GM18507 (cell line): ENCODE measurements at regions not wholly inside any gene's neighbourhood (a gene's known extent, or its start where the extent isn't known, plus 50 kb on each side); places are given as distances from the start of the nearest gene placed in this dataset.

Experiments used
- DNase-seq: peaks from one replicate; pipeline ENCODE4 v3.0.0; 2011; ENCODE audit warnings: low read depth; ENCODE audit not compliant: insufficient read length; ENCODE audit errors: extremely low spot score
- FAIRE-seq: peaks from 2 replicates; lab custom pipeline; 2011; peaks lifted over from hg19 to GRCh38; lab: Jason Lieb, UNC

GRCh38 chr2:104420420-104420819 lies 433.5 kb upstream of the POU3F3 start:
- FAIRE-seq (no peak), DNase-seq (no peak)

- DNase-seq (no peak), FAIRE-seq (no peak)
Observed at GRCh38 chr2:104420953-104421352, 433.0 kb upstream of the POU3F3 start.

GRCh38 chr2:104425850-104426595 lies 427.9 kb upstream of the POU3F3 start:
- FAIRE-seq: no peak
- no peak for DNase-seq

GRCh38 chr2:104428155-104428554 lies 425.8 kb upstream of the POU3F3 start:
- no peak for DNase-seq
- no peak for FAIRE-seq

GRCh38 chr2:104429639-104430358 lies 424.1 kb upstream of the POU3F3 start:
- DNase-seq (no peak), FAIRE-seq (no peak)

- DNase-seq (no peak), FAIRE-seq (no peak)
Observed at GRCh38 chr2:104430359-104430740, 423.6 kb upstream of the POU3F3 start.

- DNase-seq (no peak), FAIRE-seq (no peak)
Observed at GRCh38 chr2:104430852-104431251, 423.1 kb upstream of the POU3F3 start.

- DNase-seq: no peak
- no peak for FAIRE-seq
Observed at GRCh38 chr2:104431701-104432121, 422.2 kb upstream of the POU3F3 start.

- FAIRE-seq (no peak), DNase-seq (no peak)
Observed at GRCh38 chr2:104432401-104432800, 421.5 kb upstream of the POU3F3 start.

- DNase-seq (no peak), FAIRE-seq (no peak)
Observed at GRCh38 chr2:104432991-104433390, 420.9 kb upstream of the POU3F3 start.

- FAIRE-seq: no peak
- no peak for DNase-seq
Observed at GRCh38 chr2:104433657-104434056, 420.3 kb upstream of the POU3F3 start.

GRCh38 chr2:104434318-104434792 lies 419.6 kb upstream of the POU3F3 start:
- no peak for FAIRE-seq
- peak; percentile 3 for DNase-seq

- DNase-seq: no peak
- FAIRE-seq: no peak
Observed at GRCh38 chr2:104434966-104435365, 418.9 kb upstream of the POU3F3 start.

GRCh38 chr2:104438481-104438880 lies 415.4 kb upstream of the POU3F3 start:
- FAIRE-seq (no peak), DNase-seq (no peak)

- DNase-seq: no peak
- FAIRE-seq: no peak
Observed at GRCh38 chr2:104443145-104443544, 410.8 kb upstream of the POU3F3 start.

- no peak for DNase-seq
- no peak for FAIRE-seq
Observed at GRCh38 chr2:104444392-104444791, 409.5 kb upstream of the POU3F3 start.

- DNase-seq (no peak), FAIRE-seq (no peak)
Observed at GRCh38 chr2:104444889-104445288, 409.0 kb upstream of the POU3F3 start.

GRCh38 chr2:104447831-104448434 lies 406.0 kb upstream of the POU3F3 start:
- no peak for FAIRE-seq
- no peak for DNase-seq

GRCh38 chr2:104448661-104449440 lies 405.1 kb upstream of the POU3F3 start:
- FAIRE-seq (no peak), DNase-seq (no peak)

- DNase-seq (no peak), FAIRE-seq (no peak)
Observed at GRCh38 chr2:104452558-104452957, 401.4 kb upstream of the POU3F3 start.
